ENCODE measurements at regions not wholly inside any gene's neighbourhood (a gene's known extent, or its start where the extent isn't known, plus 50 kb on each side); places are given as distances from the start of the nearest gene placed in this dataset.

DNA sequence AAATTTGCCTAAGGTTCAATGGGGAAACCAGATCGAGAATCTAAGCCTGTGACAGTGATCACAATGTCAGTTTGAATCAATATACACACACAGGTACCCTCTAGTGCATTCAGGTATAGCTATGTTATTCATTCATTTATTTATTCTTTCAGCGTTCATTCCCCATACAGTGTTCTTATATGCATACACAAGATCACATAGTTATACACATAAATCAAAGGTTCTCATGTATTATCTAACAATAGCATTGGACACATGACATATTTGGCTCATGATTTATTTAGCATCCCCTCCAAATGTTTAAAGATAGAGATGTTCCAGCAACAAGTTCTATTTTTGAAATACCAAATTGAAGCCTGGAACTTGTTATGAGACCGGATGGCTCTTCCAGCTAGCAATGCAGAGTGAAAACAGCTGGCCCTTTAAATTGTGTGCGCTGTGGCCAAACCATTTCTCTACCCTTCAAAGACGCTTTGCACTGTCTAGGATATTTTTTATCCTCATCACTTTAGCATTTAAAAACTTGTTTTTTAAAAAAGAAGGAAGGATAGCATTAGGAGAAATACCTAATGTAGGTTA is 131.0 kb downstream of the ATXN3L start:
- TF ChIP-seq POLR2AphosphoS5 (IDR thresholded peaks at IDR 0.05; ENCODE audit: low read depth, low read length) (no peak), POLR2A (IDR thresholded peaks at IDR 0.05; ENCODE audit: low read depth, low read length) (no peak)

Measured in GM12892 (cell line).